Posterior vena cava (tissue), 2 donors: ENCODE measurements at regions not wholly inside any gene's neighbourhood (a gene's known extent, or its start where the extent isn't known, plus 50 kb on each side); places are given as distances from the start of the nearest gene placed in this dataset.
"Not testable (repeated sequence)": the region's sequence is repeated elsewhere in the genome, so short reads cannot be mapped to it uniquely, and the experiment has no call there.

Experiments used
- DNase-seq: peaks from one replicate; pipeline ENCODE4 v3.0.0-alpha.2; 2020; ENCODE audit warnings: low spot score
- intact Hi-C, 2 donors: fragments of 100-400 bp; cut with DNase I; formaldehyde crosslinking; loops; one replicate each; pipeline versions ENCODE4 v1.14.1 to v1.14.2; 2022 to 2023
- donor health status: DM: yes; HTN: yes; CAD: no.
- donor health status: DM: yes; HTN: yes; CAD: no.

DNA sequence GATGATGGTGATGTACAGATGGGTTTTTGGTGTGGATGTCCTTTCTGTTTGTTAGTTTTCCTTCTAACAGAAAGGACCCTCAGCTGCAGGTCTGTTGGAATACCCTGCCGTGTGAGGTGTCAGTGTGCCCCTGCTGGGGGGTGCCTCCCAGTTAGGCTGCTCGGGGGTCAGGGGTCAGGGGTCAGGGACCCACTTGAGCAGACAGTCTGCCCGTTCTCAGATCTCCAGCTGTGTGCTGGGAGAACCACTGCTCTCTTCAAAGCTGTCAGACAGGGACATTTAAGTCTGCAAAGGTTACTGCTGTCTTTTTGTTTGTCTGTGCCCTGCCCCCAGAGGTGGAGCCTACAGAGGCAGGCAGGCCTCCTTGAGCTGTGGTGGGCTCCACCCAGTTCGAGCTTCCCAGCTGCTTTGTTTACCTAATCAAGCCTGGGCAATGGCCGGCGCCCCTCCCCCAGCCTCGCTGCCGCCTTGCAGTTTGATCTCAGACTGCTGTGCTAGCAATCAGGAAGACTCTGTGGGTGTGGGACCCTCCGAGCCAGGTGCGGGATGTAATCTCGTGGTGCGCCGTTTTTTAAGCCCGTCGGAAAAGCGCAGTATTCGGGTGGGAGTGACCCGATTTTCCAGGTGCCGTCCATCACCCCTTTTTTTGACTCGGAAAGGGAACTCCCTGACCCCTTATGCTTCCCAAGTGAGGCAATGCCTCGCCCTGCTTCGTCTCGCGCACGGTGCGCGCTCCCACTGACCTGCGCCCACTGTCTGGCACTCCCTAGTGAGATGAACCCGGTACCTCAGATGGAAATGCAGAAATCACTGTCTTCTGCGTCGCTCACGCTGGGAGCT, 408.2 kb downstream of the LNPK start:
- DNase-seq, intact Hi-C loops: not testable (repeated sequence)

DNA sequence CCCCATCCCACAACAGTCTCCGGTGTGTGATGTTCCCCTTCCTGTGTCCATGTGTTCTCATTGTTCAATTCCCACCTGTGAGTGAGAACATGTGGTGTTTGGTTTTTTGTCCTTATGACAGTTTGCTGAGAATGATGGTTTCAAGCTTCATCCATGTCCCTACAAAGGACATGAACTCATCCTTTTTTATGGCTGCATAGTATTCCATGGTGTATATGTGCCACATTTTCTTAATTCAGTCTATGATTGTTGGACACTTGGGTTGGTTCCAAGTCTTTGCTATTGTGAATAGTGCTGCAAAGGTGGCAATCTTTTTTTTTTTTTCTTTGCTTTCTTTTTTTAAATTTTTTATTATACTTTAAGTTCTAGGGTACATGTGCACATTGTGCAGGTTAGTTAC, 406.7 kb upstream of the ATP5MC3 start:
- DNase-seq, intact Hi-C loops: not testable (repeated sequence)

DNA sequence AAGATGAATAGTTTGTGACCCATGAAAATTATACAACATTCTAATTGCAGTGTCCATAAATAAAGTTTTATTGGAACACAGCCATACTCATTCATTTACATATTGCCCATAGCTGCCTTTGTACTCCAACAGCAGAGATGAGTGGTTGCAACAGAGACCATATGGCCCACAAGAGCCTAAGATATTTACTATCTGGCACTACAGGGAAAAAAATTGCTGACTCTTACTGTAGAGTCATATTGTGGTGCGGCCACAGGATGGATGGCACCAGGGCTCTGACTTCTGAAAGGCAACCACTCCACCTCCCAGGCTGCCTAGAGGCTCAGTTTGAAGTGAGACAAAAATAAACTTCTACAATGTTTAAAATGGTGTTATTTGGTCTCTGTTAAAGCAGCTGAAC, 404.0 kb upstream of the ATP5MC3 start:
- no peak for DNase-seq
- intact Hi-C loops, result no loop called here

DNA sequence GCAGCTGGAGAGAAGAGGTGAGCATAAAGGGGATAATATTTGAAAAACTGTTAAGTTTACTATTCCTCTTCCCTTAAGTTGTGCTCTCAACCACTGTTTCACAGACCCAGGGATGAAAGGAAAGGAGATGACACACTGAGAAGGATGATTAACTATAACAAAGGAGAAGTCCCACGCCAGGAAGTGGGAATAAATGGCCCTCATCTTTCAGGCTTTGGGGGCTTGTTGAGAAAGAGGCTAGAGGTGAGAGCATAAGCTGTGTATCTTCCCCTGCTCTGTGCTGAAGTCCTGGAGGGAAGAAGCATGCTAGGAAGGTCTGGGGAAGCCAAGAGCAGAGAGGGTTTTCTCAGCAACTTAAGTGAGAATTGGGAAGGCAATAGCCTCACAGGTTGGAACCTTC, 399.1 kb upstream of the ATP5MC3 start:
- no peak for DNase-seq
- intact Hi-C loops, result no loop called here

DNA sequence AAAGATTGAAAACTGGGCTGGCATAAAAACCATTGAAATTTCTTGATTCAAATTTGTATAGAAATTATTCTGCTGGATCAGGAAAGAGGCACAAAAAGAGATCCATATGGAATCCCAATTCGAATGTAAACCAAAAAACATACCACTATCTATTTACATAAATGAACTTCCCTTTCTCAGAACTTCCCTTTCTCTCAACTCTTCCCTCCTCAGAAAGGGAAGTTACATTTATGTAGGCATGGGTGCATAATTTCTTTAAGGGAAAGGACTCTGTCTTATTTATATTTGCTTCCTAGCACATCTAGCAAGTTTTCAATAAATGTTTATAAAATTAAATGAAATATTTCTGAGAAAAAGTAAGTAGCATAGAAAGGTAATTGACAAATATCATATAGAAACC, 398.1 kb upstream of the ATP5MC3 start:
- DNase-seq, result no peak
- intact Hi-C loops, result no loop called here

DNA sequence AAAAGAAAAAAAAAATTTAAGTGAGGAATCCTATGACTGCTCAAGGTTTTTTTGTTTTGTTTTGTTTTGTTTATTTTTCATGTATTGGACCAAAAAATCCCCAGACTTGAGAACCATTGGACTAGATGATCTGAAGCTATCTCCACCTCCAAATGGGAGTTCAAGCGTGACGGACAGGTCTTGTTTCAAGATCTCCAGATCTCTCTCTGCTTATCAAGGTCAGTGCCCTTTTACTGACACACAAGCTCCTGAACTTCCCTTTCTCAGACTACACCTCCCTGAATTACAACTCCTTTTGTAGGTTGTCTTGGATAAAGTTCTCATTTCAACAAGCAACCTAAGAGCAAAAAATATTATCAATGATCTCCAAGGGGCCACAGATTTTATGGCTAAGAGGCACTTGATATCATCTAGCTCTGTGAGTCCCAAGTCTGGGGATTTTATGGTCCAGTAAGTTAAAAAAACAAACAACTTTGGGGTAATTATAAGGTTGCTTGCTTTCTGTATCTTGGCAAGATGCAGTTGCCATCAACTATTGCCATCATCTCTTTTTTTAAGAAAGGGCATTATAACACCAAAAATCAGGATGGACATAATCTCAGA, 396.0 kb upstream of the ATP5MC3 start:
- DNase-seq, result no peak
- intact Hi-C loops, result no loop called here

DNA sequence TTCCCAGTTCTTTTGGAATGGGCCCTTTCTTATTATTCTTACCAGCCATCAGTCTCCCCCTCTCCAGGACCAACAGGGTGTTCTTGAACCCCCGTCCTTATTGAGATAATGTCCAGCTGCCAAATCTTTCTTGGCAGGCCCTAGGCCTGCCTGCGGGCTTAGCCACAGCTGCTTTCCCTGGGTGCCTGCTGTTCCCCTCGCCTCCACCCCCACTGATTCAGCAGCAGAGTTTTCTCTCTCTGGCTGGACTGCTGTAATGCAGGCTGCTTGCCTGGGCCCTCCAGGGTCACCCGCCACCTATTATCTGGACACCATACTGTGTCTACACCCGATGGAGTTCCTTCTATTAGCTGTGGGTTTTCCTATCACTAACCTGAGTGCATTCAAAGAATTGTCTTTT, 395.4 kb upstream of the ATP5MC3 start:
- intact Hi-C loops, result no loop called here
- DNase-seq, result no peak

DNA sequence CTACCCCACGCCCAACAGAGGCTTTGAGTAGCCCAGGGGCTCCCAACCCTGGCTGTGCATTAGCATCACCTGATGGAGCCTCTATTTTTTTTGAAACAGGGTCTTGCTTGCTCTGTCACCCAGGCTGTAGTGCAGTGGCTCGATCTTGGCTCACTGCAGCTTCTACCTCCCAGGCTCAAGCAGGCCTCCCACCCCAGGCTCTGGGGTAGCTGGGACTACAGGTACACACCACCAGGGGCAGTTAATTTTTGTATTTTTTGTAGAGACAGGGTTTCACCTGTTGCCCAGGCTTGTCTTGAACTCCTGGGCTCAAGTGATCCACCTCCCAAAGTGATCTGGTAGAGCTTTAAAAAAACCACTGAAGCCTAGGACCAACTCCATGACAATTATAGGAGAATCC, 394.8 kb upstream of the ATP5MC3 start:
- DNase-seq, result no peak
- intact Hi-C loops, result no loop called here

DNA sequence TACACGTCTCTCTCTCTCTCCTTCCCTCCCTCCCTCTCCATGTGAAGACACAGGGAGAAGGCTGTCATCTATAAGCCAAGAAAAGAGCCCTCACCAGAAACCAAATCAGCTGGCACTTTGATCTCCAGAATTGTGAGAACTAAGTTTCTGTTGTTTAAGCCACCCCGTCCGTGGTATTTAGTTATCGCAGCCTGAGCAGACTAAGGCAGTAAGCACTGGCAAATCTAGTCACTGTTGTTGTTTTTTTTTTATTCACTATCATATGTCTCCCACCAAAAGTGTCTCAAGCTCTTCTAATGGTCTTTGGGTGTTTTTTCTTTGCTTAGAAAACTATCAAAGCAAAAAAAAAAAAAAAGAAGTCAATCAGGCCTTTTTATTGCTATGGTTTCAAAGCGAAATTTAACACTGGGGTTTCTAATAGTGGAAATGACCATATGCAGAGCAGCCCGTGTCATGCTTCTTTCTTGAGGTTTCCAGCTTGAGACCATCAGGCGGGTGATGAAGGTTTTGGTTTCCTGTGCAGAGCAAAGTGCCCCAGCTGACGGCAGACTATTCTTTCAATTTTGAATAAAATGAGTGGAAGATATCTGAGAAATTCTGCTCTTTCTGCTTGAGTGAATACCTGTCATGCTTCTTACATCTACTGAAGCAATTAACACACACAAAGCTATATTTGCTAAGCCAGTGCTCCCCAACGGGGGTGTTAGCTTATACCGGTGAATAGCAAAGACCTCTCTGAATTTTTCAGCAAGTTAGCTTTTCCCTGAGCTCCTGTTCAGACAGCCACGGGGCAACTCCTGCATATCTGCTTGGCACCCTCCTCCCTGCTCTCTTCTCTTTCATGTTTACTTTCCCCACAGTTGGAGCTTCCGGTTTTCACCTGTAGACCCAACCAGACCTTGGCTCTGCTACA, 394.1 kb upstream of the ATP5MC3 start:
- no peak for DNase-seq
- intact Hi-C loops, result no loop called here

DNA sequence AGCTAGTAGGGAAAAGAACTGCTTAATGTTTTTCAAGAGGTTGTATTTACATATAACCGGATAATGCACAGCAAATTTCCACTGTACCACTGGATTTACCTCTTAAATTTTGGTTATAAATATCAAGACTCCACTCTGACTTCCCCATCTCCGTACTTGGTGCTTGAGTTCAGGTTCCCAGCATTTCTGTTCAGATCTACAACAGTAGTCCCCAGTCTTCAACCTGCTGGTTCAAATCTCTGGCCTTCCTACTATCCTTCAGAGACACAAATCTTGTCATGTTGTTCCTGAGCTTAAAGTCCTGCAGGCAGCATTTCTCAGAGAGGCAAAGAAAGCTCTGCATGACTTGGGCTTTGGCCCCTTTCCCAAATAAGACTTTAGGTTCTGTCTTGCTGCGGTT, 392.6 kb upstream of the ATP5MC3 start:
- DNase-seq, result no peak
- intact Hi-C loops, result no loop called here

DNA sequence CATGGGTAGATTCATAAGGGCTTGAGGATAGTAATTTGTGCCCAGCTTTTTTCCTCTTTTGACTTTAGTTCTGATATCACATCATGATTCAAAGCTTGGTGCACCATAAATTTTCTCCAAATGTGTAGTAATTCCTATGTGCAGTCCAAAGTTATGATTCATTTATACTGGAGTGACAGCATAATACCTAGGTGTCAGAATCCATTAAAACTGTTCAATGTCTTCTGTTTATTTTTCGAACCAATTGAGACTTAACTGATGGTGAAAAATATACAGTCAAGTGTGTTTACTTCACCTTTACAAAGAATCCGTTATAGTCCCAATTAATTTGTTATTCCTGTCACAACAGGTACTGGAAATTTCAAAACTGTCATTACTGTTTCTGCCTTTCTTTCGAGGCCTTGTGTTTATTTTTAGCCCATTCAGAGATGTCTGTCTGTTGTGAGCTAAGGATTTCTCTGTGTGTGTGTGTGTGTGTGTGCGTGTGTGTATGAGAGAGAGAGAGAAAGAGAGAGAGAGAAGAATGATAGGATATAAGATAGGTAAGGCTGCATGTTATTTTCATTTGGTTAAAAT, 389.7 kb upstream of the ATP5MC3 start:
- intact Hi-C loops, result no loop called here
- no peak for DNase-seq

DNA sequence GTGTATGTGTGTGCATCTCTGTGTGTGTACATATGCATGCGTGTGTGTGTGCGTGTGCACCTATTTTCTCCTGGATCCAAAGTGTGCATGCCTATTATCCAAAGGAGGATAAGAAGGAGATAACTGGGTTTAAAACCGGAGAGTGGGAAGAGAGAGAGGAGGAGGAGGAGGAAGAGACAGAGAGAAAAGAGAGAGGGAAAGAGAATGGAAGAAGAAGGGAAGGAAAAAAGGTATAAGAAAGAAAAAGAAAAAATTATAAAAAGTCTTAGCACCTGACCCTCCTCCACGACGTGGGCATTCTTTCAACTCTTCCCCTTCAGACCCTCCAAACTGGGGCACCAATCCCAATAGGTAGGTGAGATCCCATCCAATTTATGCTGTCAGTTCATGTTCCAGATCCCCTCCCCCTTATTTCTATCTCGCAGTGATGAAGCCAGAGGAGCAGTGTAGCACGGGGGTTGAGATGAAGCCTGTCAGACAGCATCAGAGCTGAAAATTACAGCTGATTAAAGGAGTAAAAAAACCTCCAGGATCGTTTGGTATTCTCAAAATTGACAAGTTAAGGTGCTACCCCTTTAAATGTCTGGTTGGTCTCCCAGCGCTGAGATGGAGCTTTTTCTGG, 386.7 kb upstream of the ATP5MC3 start:
- intact Hi-C loops, result no loop called here
- DNase-seq, result no peak

DNA sequence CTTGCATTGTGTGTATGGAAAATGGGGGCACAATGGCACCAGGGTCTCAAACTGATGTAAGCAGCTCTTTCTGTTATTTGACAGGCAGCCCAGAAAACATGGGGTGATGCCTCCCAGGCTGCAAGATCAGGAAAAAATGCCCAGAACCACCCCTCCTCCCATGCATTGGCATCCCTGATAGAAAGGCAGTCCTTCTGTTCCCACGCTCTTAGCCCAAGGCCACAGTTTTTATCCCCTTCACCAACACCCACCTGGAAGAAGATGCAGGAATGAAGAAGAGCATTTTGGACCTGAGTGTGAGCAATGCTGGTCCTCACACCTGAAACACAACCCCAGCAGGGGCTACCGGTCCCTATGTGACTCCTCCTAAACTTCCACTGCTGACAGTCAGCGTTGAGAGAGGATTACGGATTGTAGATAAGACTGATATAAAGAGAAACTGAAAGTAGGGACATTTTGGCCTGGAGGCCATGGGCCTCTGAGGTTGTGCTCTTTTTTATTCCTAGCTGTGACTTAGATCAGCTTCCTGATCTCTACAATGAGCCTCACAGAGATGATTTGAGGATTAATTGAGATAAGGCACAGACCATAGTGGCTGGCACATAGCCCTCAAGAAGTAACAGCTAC, 386.0 kb upstream of the ATP5MC3 start:
- intact Hi-C loops, result no loop called here
- DNase-seq, result no peak

DNA sequence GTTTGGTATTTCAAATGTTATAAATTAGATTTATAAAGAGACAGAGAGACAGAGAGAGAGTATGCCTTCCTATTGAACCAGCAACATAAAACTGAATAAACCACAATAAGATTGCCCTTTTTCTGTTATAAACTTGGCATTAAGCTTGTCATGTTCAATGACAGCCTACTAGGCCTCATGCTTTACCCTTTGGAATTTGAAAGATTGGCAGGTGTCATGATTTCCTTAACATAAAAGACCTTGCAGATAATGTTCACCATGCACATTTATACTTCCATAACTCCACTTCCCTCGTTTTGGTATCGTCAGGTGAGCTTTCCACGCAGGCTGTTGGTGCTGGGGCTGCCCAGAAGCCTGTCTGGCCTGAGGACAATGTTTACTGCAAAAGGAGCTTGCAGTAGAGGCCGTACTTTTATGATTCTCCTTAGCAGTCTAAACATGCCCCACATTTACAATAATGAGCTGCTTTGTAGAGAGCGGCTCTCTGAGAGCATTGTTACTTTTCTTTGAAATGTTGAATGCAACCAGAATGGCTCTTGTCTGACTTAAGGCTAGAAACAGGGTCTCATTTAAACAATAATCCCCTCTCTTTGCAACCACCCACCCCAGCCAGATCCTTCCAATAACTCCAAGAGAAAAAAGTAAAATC, 379.1 kb upstream of the ATP5MC3 start:
- DNase-seq, result no peak
- intact Hi-C loops, result no loop called here

DNA sequence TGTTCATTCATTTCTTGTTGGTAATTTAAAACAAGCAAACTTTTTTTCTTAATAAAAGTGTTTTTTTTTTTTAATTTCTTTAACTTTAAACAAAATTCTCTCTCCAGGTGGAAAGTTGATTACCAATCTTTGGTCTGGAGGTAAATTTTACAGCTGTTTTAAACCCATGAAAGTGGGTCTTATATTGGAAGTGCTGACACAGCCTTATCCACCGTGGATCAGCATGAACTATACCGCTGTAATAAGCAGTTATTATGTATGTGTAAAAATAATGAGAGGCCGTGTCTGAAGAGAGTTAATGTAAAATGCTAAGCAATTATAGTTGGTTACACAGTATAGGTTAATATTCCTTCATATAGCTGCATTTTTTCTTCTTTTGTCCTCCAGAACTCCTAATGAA, 378.1 kb upstream of the ATP5MC3 start:
- DNase-seq, result no peak
- intact Hi-C loops, result no loop called here

DNA sequence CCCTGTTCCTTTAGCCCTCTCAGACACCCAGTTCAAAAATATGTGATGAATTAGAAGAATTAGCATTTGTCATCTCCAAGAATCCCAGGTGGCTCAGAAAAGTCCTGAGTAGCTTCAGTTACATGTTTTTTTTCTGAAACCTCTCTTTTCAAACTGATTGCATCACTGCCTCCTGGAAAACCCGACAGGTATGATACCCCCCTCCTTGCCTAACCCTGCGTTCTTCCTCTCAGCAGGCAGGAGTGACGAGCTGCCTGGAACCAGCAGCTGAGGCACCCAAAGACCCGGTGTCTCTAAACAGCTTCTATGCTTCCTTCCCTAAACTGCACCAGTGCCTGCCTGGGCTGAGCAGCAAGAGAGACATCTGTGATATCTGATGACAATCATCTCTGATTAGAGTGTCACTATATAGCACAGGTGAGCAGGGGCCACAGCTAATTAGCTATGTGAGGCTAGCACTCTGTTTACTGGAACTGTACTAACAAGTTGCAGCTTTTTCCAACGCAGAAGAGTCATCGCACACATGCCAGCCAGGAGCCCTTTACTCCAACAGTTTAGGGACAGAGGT, 376.4 kb upstream of the ATP5MC3 start:
- no peak for DNase-seq
- intact Hi-C loops, result no loop called here

DNA sequence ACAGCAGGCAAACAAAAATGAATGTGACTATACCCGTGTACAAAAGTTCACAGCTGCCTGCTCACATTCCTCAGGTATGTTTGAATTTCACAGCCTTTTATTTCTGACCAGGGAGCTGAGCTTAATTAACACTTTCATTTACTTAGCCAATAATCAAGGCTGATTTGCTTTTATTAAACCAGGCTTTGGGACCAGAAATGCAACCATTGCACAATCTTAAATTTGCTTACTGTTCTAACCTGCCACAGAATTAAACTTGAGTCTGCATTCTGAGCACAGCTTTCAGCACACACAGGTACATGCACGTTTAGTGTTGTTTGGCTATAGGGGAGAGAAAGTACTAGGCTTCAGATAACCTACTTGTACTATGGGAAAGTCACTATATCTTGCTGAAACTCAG, 372.4 kb upstream of the ATP5MC3 start:
- intact Hi-C loops, result no loop called here

DNA sequence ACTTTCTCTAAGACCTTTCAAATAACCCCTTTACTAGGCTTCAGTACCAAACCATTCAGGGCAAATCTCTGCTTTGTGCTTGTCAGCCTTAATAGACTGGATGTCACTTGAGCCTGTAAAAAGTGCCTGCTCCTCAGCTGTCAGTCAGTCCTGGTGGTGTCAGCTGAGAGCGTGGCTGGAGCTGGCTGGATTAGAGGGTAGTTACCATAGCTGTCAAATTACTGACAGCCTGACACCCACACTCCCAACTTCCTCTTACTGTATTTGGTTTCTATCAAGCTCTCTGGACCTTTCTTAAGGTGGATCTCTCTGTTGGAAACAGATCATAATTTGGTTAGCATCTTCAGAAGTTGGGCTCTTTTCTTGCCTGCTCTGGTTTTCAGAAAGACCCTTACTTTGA, 371.4 kb upstream of the ATP5MC3 start:
- DNase-seq, result no peak
- intact Hi-C loops, result no loop called here

More for the DNA sequence above, 372.4 kb upstream of the ATP5MC3 start:
- no peak for DNase-seq
